ENCODE measurements at regions not wholly inside any gene's neighbourhood (a gene's known extent, or its start where the extent isn't known, plus 50 kb on each side); places are given as distances from the start of the nearest gene placed in this dataset.

- H3K36me3 Mint-ChIP-seq = no peaks in the 10 kb centered on the region
- H3K27me3 Mint-ChIP-seq = no peaks in the 10 kb centered on the region
- ATAC-seq (ENCODE audit: low read depth) (no peak), DNase-seq (ENCODE audit: low spot score in 2 of 2) (no peak)
- H3K4me3 Mint-ChIP-seq = no peak overlapping the region
- H3K27ac Mint-ChIP-seq = no peak overlapping the region
- peaks cover 1% of the 10 kb centered on the region for H3K9me3 Mint-ChIP-seq
- no peaks in the 10 kb centered on the region for H3K4me1 Mint-ChIP-seq
Observed at GRCh38 chr2:145059343-145059742, 539.4 kb upstream of the ZEB2 start.

DNA sequence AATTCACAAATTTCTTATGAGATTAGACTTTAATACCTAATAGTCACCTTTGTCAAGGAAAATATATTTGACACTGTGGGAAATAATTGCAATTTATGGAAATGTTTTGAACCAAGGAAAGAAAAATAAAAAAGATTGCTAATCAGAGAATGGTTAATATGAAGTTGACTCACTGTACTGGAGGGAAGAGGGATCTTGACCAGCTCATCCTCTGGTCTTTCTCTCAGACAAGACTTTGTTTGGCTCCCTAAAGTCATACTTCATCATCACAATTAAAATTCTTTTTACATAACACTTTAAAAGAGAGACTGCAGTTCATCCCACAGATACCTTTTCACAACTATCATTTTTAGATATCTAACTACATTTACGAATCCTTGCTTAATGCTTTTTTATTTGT lies 538.5 kb upstream of the ZEB2 start:
- Mint-ChIP-seq H3K9me3 (peaks cover 1% of the 10 kb centered on the region), H3K36me3 (no peaks in the 10 kb centered on the region), H3K4me1 (no peaks in the 10 kb centered on the region), H3K27ac (no peak overlapping the region), H3K27me3 (no peaks in the 10 kb centered on the region), H3K4me3 (no peak overlapping the region)
- no peak for DNase-seq (ENCODE audit: low spot score in 2 of 2)
- no peak for ATAC-seq (ENCODE audit: low read depth)

GRCh38 chr2:145055651-145056050 lies 535.7 kb upstream of the ZEB2 start:
- no peak overlapping the region for H3K27ac Mint-ChIP-seq
- H3K9me3 Mint-ChIP-seq = peaks cover 1% of the 10 kb centered on the region
- no peaks in the 10 kb centered on the region for H3K36me3 Mint-ChIP-seq
- DNase-seq (ENCODE audit: low spot score in 2 of 2) (no peak), ATAC-seq (ENCODE audit: low read depth) (no peak)
- H3K4me1 Mint-ChIP-seq = no peaks in the 10 kb centered on the region
- no peak overlapping the region for H3K4me3 Mint-ChIP-seq
- H3K27me3 Mint-ChIP-seq = no peaks in the 10 kb centered on the region

- Mint-ChIP-seq H3K4me1 (no peaks in the 10 kb centered on the region), H3K9me3 (no peaks in the 10 kb centered on the region), H3K27me3 (no peaks in the 10 kb centered on the region), H3K27ac (no peak overlapping the region), H3K36me3 (no peaks in the 10 kb centered on the region), H3K4me3 (no peak overlapping the region)
- no peak for ATAC-seq (ENCODE audit: low read depth)
- DNase-seq (ENCODE audit: low spot score in 2 of 2) = no peak
Observed at GRCh38 chr2:145050134-145050533, 530.2 kb upstream of the ZEB2 start.

GRCh38 chr2:145049475-145049874 lies 529.6 kb upstream of the ZEB2 start:
- no peak overlapping the region for H3K27ac Mint-ChIP-seq
- no peak overlapping the region for H3K4me3 Mint-ChIP-seq
- DNase-seq (ENCODE audit: low spot score in 2 of 2) (no peak), ATAC-seq (ENCODE audit: low read depth) (no peak)
- no peaks in the 10 kb centered on the region for H3K9me3 Mint-ChIP-seq
- no peaks in the 10 kb centered on the region for H3K4me1 Mint-ChIP-seq
- no peaks in the 10 kb centered on the region for H3K36me3 Mint-ChIP-seq
- no peaks in the 10 kb centered on the region for H3K27me3 Mint-ChIP-seq

DNA sequence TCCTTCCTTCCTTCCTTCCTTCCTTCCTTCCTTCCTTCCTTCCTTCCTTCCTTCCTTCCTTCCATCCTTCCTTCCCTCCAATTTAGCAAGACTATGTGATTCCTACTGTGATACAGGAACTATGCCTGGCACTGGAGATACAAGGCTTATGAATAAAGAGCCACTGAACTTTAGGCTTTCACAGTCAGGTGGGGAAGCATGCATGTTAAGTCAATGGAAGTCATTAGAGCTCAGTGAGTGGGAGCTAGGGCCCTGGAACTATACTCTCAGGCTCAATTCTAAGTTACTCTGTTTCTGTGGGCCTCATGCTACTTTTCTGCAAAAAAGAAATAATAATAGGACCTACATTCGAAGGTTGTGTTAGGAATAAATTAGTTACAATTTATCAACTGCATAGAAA lies 527.6 kb upstream of the ZEB2 start:
- H3K4me1 Mint-ChIP-seq = no peaks in the 10 kb centered on the region
- H3K36me3 Mint-ChIP-seq = no peaks in the 10 kb centered on the region
- H3K27ac Mint-ChIP-seq = no peak overlapping the region
- no peaks in the 10 kb centered on the region for H3K27me3 Mint-ChIP-seq
- H3K9me3 Mint-ChIP-seq = no peaks in the 10 kb centered on the region
- no peak for ATAC-seq (ENCODE audit: low read depth)
- no peak for DNase-seq (ENCODE audit: low spot score in 2 of 2)
- H3K4me3 Mint-ChIP-seq = no peak overlapping the region

GRCh38 chr2:145044491-145044890 lies 524.6 kb upstream of the ZEB2 start:
- Mint-ChIP-seq H3K4me1 (no peaks in the 10 kb centered on the region), H3K9me3 (no peaks in the 10 kb centered on the region), H3K4me3 (no peak overlapping the region), H3K27me3 (no peaks in the 10 kb centered on the region), H3K27ac (no peak overlapping the region), H3K36me3 (no peaks in the 10 kb centered on the region)
- DNase-seq (ENCODE audit: low spot score in 2 of 2) = no peak
- no peak for ATAC-seq (ENCODE audit: low read depth)

- Mint-ChIP-seq H3K27me3 (no peaks in the 10 kb centered on the region), H3K27ac (no peak overlapping the region), H3K4me1 (no peaks in the 10 kb centered on the region), H3K4me3 (no peak overlapping the region), H3K36me3 (no peaks in the 10 kb centered on the region), H3K9me3 (no peaks in the 10 kb centered on the region)
- DNase-seq (ENCODE audit: low spot score in 2 of 2) (no peak), ATAC-seq (ENCODE audit: low read depth) (no peak)
Observed at GRCh38 chr2:145043399-145043834, 523.5 kb upstream of the ZEB2 start.

DNA sequence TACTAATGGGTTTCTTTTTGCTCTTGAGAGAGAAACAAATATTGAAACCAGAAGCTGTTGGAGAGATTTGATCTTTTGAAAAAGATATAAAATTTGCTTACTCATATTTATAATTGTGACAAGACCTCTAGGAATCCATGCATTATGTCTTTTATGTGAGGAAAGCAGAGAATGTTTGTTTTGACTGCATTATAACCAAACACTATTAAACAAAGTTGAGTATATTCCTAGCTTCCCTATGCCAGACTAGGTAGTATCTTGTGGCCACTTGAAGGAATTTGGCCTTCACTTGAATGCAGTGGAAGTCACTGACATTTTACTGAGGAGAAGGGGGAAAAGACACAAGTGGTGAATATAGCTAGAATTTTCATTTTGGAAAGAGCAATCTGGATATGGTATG lies 521.8 kb upstream of the ZEB2 start:
- no peaks in the 10 kb centered on the region for H3K9me3 Mint-ChIP-seq
- H3K4me3 Mint-ChIP-seq = no peak overlapping the region
- no peak overlapping the region for H3K27ac Mint-ChIP-seq
- H3K36me3 Mint-ChIP-seq = no peaks in the 10 kb centered on the region
- H3K4me1 Mint-ChIP-seq = no peaks in the 10 kb centered on the region
- no peaks in the 10 kb centered on the region for H3K27me3 Mint-ChIP-seq
- ATAC-seq (ENCODE audit: low read depth) (no peak), DNase-seq (ENCODE audit: low spot score in 2 of 2) (no peak)

DNA sequence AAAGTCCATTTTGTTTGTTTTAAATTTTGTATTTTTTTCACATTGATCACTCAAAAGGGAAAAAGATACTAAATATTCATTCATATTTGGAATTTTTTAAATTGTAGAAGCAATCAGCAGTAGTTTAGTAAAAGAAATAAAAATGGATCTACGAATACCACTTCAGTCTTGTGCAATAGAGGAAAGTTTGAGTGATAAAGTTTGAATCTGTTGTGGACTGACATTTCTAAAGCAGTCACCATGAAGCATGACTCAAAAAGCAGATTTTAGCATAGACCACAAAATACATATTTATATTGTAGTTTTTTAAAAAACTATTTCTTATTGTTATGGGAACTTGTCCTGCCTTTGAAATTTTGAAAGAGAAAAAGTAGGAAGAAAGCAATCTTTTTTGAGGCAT lies 520.5 kb upstream of the ZEB2 start:
- H3K36me3 Mint-ChIP-seq = no peaks in the 10 kb centered on the region
- ATAC-seq (ENCODE audit: low read depth) = no peak
- H3K27ac Mint-ChIP-seq = no peak overlapping the region
- no peaks in the 10 kb centered on the region for H3K4me1 Mint-ChIP-seq
- H3K9me3 Mint-ChIP-seq = no peaks in the 10 kb centered on the region
- H3K4me3 Mint-ChIP-seq = no peak overlapping the region
- no peak for DNase-seq (ENCODE audit: low spot score in 2 of 2)
- no peaks in the 10 kb centered on the region for H3K27me3 Mint-ChIP-seq

DNA sequence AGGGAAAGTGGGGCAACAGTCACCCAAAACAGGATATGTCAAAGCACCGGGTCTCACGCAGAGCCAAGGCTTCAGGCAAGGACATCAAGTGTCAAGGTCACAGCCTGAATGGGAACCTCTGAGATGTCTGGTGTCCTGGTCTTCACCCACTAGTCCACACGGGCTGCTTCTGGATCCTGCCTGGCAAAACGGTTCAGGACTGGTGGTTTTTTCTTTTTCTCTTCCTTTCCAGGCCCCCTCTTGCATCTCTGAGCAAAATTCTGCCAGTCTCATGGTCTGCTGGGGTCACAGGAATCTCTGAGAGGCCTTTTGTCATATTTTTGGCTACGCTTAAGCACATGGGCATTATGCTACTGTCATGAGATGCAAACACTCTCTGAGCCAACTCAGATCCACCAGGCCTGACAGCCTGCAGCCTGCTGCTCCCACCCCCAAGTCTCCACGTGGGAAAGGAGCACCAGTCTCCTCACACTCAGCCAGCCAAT lies 518.2 kb upstream of the ZEB2 start:
- Mint-ChIP-seq H3K27me3 (no peaks in the 10 kb centered on the region), H3K4me3 (no peak overlapping the region), H3K9me3 (no peaks in the 10 kb centered on the region), H3K27ac (no peak overlapping the region), H3K36me3 (no peaks in the 10 kb centered on the region), H3K4me1 (no peaks in the 10 kb centered on the region)
- DNase-seq (ENCODE audit: low spot score in 2 of 2) = no peak
- no peak for ATAC-seq (ENCODE audit: low read depth)

GRCh38 chr2:145036421-145037011 lies 516.6 kb upstream of the ZEB2 start:
- Mint-ChIP-seq H3K4me1 (no peaks in the 10 kb centered on the region), H3K27me3 (no peaks in the 10 kb centered on the region), H3K9me3 (no peaks in the 10 kb centered on the region), H3K4me3 (no peak overlapping the region), H3K36me3 (no peaks in the 10 kb centered on the region), H3K27ac (no peak overlapping the region)
- DNase-seq (ENCODE audit: low spot score in 2 of 2) = no peak
- ATAC-seq (ENCODE audit: low read depth) = no peak

DNA sequence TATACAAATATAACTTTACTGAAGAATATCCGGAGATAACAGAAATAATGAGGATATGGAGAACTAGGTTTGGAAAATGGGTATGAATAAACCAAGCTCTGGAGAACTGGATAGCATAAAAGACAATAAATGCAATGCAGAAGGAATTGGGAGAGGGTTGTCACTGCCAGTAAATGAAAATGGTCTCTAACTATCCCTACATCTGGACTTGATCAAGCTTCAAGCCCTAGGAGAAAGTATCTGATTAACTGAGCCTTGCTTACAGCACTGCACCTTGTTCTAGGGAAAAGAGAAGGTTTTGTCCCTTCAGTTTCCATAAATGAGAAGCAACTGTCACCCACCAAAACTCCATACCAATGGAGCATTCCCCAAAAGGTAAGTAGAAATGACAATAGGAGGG lies 514.6 kb upstream of the ZEB2 start:
- Mint-ChIP-seq H3K4me3 (no peak overlapping the region), H3K27me3 (no peaks in the 10 kb centered on the region), H3K9me3 (no peaks in the 10 kb centered on the region), H3K36me3 (no peaks in the 10 kb centered on the region), H3K27ac (no peak overlapping the region), H3K4me1 (no peaks in the 10 kb centered on the region)
- DNase-seq (ENCODE audit: low spot score in 2 of 2) (no peak), ATAC-seq (ENCODE audit: low read depth) (no peak)

GRCh38 chr2:145033438-145033837 lies 513.5 kb upstream of the ZEB2 start:
- Mint-ChIP-seq H3K4me3 (no peak overlapping the region), H3K27ac (no peak overlapping the region), H3K36me3 (no peaks in the 10 kb centered on the region)

DNA sequence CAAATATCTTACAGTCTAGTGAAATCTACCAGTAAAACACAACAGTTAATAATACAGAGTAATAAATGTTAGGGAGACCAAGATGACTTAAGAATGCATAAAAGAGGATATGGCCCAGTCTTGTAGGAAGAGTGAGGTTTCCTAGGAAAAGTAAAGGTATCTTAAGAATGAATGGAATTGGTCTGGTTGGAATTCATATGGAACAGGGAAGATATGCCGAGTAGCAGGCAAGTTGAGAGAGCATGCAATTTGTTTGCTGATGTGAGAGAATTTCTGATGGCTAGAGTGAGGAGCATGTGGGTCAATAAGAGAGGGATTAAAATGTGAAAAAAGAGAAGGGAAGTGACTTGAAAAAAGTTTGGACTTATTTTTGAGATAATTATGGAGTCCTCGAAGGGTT lies 512.9 kb upstream of the ZEB2 start:
- no peak overlapping the region for H3K4me3 Mint-ChIP-seq
- no peaks in the 10 kb centered on the region for H3K9me3 Mint-ChIP-seq

More at GRCh38 chr2:145033438-145033837, 513.5 kb upstream of the ZEB2 start:
- no peaks in the 10 kb centered on the region for H3K27me3 Mint-ChIP-seq
- DNase-seq (ENCODE audit: low spot score in 2 of 2) (no peak), ATAC-seq (ENCODE audit: low read depth) (no peak)
- no peaks in the 10 kb centered on the region for H3K9me3 Mint-ChIP-seq
- H3K4me1 Mint-ChIP-seq = no peaks in the 10 kb centered on the region

More for the DNA sequence above, 512.9 kb upstream of the ZEB2 start:
- Mint-ChIP-seq H3K27ac (no peak overlapping the region), H3K4me1 (no peaks in the 10 kb centered on the region), H3K36me3 (no peaks in the 10 kb centered on the region), H3K27me3 (no peaks in the 10 kb centered on the region)
- DNase-seq (ENCODE audit: low spot score in 2 of 2) (no peak), ATAC-seq (ENCODE audit: low read depth) (no peak)

All from memory B cell (primary cell).